Spleen (tissue), 11 donors: ENCODE measurements at regions not wholly inside any gene's neighbourhood (a gene's known extent, or its start where the extent isn't known, plus 50 kb on each side); places are given as distances from the start of the nearest gene placed in this dataset.

Source experiments
- DNase-seq: peaks from one replicate; pipeline ENCODE4 v3.0.0-alpha.2; 2020
- H3K27ac ChIP-seq, 8 donors: fragments of 200-600 bp; sonication (generic) in 7 of 8; 1 replicate in 4 of 8; 2 replicates in 4 of 8; pipeline versions ENCODE4 v1.5.0 to v1.8.0; 2016 to 2021; ENCODE audit warnings: inconsistent platforms in 4 of 8, mild to moderate bottlenecking in 4 of 8, moderate library complexity in 1 of 8
- H3K27me3 ChIP-seq, 7 donors: fragments of 200-600 bp; sonication (generic) in 6 of 7; replicated peaks in 1 of 7; 1 replicate in 4 of 7; 2 replicates in 3 of 7; pipeline versions ENCODE4 v1.5.0 to v1.8.0; 2016 to 2021; ENCODE audit warnings: inconsistent platforms in 3 of 7, mild to moderate bottlenecking in 1 of 7
- H3K36me3 ChIP-seq, 6 donors: fragments of 200-600 bp; sonication (generic) in 5 of 6; 1 replicate in 4 of 6; 2 replicates in 2 of 6; pipeline versions ENCODE4 v1.5.0 to v1.8.0; 2016 to 2021; ENCODE audit warnings: inconsistent platforms in 2 of 6
- H3K4me1 ChIP-seq, 6 donors: fragments of 200-600 bp; sonication (generic) in 5 of 6; 1 replicate in 3 of 6; 2 replicates in 3 of 6; pipeline versions ENCODE4 v1.5.0 to v1.8.0; 2016 to 2021; ENCODE audit warnings: inconsistent platforms in 3 of 6
- H3K4me3 ChIP-seq, 8 donors: fragments of 200-600 bp; sonication (generic) in 7 of 8; 1 replicate in 4 of 8; 2 replicates in 4 of 8; pipeline versions ENCODE4 v1.5.0 to v1.8.0; 2016 to 2021; ENCODE audit warnings: inconsistent platforms in 4 of 8, mild to moderate bottlenecking in 4 of 8, moderate library complexity in 2 of 8
- H3K9me3 ChIP-seq, 8 donors: fragments of 200-600 bp; sonication (generic) in 7 of 8; 1 replicate in 4 of 8; 2 replicates in 4 of 8; pipeline versions ENCODE4 v1.5.0 to v1.8.0; 2016 to 2021; ENCODE audit warnings: inconsistent platforms in 4 of 8
- CTCF ChIP-seq, 11 experiments: fragments of 200-600 bp in 7 of 11; fragments of 450-650 bp in 4 of 11; sonication (generic) in 4 of 11; IDR thresholded peaks in 8 of 11; conservative IDR thresholded peaks in 3 of 11; 1 replicate in 7 of 11; 2 replicates in 4 of 11; pipeline versions ENCODE4 v1.4.0 to v1.8.0; 2016 to 2021; ENCODE audit warnings: antibody characterized with exemption in 11 of 11, inconsistent platforms in 4 of 11, mild to moderate bottlenecking in 1 of 11
- POLR2A ChIP-seq, 3 donors: fragments of 450-650 bp; IDR thresholded peaks; one replicate each; pipeline ENCODE4 v1.5.1; 2017; ENCODE audit warnings: antibody characterized with exemption in 3 of 3, mild to moderate bottlenecking in 1 of 3
- POLR2AphosphoS5 ChIP-seq, 3 donors: sonication (generic); formaldehyde crosslinking; IDR thresholded peaks; one replicate each; pipeline ENCODE4 v1.5.1; 2017; ENCODE audit warnings: antibody characterized with exemption in 3 of 3
- WGBS, 5 donors: extraction: QIAGEN DNeasy Blood & Tissue Kit in 3 of 5; methylation state at CpG; one replicate each; pipeline versions ENCODE4 v1.1.5 to v1.1.7; 2013 to 2018; 5-methylcytosine and 5-hydroxymethylcytosine counted together
- intact Hi-C: fragments of 100-400 bp; cut with DNase I; formaldehyde crosslinking; loops from one replicate; pipeline ENCODE4 v1.15.0; 2023; ENCODE audit warnings: low total_unique reads
- donor health status: healthy with polysubstance abuse.
- donor health status: DM: no; HTN: no; CAD: no; lungs with moderate emphysema.
- donor health status: DM: no; HTN: no; CAD: no.
- donor health status: Bipolar disorder and iron deficiency.
- donor health status: healthy.
- donor health status: DM: no; HTN: no; CAD: no.
- donor health status: DM: yes; HTN: yes; CAD: no.

DNA sequence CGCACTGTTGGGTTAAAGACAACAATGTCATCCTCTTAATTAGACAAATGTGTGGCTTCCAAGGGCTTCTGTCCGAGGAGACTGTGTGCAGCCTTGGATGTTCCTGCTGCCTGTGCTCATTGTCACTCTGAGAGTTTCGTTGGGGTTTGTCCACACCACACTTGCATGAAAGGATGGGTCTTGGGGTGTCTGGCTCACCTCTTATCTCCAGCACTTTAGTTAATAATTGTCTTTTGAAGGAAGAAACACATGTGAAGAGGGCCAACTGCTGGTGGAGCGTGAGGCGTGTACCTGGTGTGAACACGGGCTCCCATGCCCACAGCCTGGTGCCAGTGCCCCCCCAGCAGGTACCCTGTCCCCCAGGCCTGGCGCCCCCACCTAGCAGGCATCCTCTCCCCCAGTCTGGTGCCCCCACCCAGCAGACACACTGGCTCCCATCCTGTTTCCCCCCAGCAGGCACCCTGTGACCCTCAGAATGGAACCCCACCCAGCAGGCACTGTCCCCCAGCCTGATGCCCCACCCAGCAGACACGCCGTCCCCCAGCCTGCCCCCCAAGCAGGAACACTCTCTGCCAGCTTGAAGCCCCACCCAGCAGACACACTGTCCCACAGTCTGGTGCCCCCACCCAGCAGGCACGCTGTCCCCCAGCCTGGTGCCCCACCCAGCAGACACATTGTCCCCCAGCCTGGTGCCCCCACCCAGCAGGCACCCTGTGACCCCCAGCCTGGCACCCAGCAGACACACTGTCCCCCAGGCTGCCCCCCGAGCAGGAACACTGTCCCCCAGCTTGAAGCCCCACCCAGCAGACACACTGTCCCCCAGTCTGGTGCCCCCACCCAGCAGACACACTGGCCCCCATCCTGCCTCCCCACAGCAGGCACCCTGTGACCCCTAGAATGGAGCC is 96.3 kb upstream of the TMEM18 start:
- H3K27ac ChIP-seq: no peak overlapping the region
- intact Hi-C loops: no loop called here
- no peak for DNase-seq
- no peak overlapping the region for H3K4me3 ChIP-seq
- TF ChIP-seq POLR2AphosphoS5 (IDR thresholded peaks at IDR 0.05): no peak
- no peak for TF ChIP-seq CTCF (IDR thresholded peaks at IDR 0.05 in 8 of 11, conservative IDR thresholded peaks at IDR 0.05 in 3 of 11)
- TF ChIP-seq POLR2A (IDR thresholded peaks at IDR 0.05): no peak
- peaks cover 0 to 4% (median 0%) of the 10 kb centered on the region in 8 donors for H3K9me3 ChIP-seq
- H3K4me1 ChIP-seq: no peaks in the 10 kb centered on the region
- no peaks in the 10 kb centered on the region for H3K36me3 ChIP-seq
- H3K27me3 ChIP-seq: peaks cover 0 to 20% (median 0%) of the 10 kb centered on the region in 7 donors
- WGBS, 5 donors: 69 to 81% (median 79%) methylated on average over 8 to 11 of the region's 11 CpGs

DNA sequence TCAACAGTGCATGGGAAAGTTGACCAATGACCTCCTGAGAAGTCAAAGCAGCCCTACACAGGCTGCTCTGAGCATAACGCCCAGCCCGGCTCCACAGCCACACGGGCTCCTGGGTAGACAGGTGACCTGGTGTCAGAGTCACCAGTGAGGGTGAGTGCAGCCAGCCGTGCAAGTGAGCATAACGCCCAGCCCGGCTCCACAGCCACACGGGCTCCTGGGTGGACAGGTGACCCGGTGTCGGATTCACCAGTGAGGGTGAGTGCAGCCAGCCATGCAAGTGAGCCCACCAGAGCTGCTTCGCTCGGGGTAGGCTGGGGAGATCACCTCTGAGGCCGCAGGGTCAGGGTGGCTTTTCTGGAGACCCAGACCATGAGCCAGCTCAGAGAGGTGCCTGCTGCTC is 94.3 kb upstream of the TMEM18 start:
- intact Hi-C loops: no loop called here
- TF ChIP-seq POLR2A (IDR thresholded peaks at IDR 0.05) (no peak), POLR2AphosphoS5 (IDR thresholded peaks at IDR 0.05) (no peak), CTCF (IDR thresholded peaks at IDR 0.05 in 8 of 11, conservative IDR thresholded peaks at IDR 0.05 in 3 of 11) (no peak)
- peaks cover 0 to 4% (median 0%) of the 10 kb centered on the region in 8 donors for H3K9me3 ChIP-seq
- DNase-seq: no peak
- no peaks in the 10 kb centered on the region for H3K36me3 ChIP-seq
- H3K27ac ChIP-seq: no peak overlapping the region
- peaks cover 0 to 6% (median 0%) of the 10 kb centered on the region in 7 donors for H3K27me3 ChIP-seq
- WGBS, 5 donors: 80 to 100% (median 87%) methylated on average over 2 to 12 of the region's 12 CpGs
- no peak overlapping the region for H3K4me3 ChIP-seq
- no peaks in the 10 kb centered on the region for H3K4me1 ChIP-seq

- Histone ChIP-seq H3K27ac (no peak overlapping the region), H3K36me3 (no peaks in the 10 kb centered on the region), H3K27me3 (peaks cover 0 to 6% (median 0%) of the 10 kb centered on the region in 7 donors), H3K4me3 (no peak overlapping the region), H3K4me1 (no peaks in the 10 kb centered on the region), H3K9me3 (peaks cover 0 to 4% (median 0%) of the 10 kb centered on the region in 8 donors)
- no peak for DNase-seq
- TF ChIP-seq CTCF (IDR thresholded peaks at IDR 0.05 in 8 of 11, conservative IDR thresholded peaks at IDR 0.05 in 3 of 11): no peak
- no peak for TF ChIP-seq POLR2AphosphoS5 (IDR thresholded peaks at IDR 0.05)
- no peak for TF ChIP-seq POLR2A (IDR thresholded peaks at IDR 0.05)
- intact Hi-C loops: no loop called here
- WGBS, 5 donors: 90 to 94% (median 92%) methylated on average over 2 of the region's 2 CpGs
Measured at GRCh38 chr2:770776-771175, 93.6 kb upstream of the TMEM18 start.

- no peak for DNase-seq
- H3K4me3 ChIP-seq: no peak overlapping the region
- H3K9me3 ChIP-seq: peaks cover 0 to 4% (median 0%) of the 10 kb centered on the region in 8 donors
- no peak overlapping the region for H3K27ac ChIP-seq
- H3K4me1 ChIP-seq: no peaks in the 10 kb centered on the region
- intact Hi-C loops: no loop called here
- no peak for TF ChIP-seq POLR2A (IDR thresholded peaks at IDR 0.05)
- TF ChIP-seq POLR2AphosphoS5 (IDR thresholded peaks at IDR 0.05): no peak
- TF ChIP-seq CTCF (IDR thresholded peaks at IDR 0.05 in 8 of 11, conservative IDR thresholded peaks at IDR 0.05 in 3 of 11): no peak
- no peaks in the 10 kb centered on the region for H3K36me3 ChIP-seq
- peaks cover 0 to 6% (median 0%) of the 10 kb centered on the region in 7 donors for H3K27me3 ChIP-seq
- 34 to 45% (median 41%) methylated on average over 2 of the region's 2 CpGs for WGBS, 5 donors
Measured at GRCh38 chr2:769771-770170, 92.6 kb upstream of the TMEM18 start.
